ENCODE measurements at regions not wholly inside any gene's neighbourhood (a gene's known extent, or its start where the extent isn't known, plus 50 kb on each side); places are given as distances from the start of the nearest gene placed in this dataset.

DNA sequence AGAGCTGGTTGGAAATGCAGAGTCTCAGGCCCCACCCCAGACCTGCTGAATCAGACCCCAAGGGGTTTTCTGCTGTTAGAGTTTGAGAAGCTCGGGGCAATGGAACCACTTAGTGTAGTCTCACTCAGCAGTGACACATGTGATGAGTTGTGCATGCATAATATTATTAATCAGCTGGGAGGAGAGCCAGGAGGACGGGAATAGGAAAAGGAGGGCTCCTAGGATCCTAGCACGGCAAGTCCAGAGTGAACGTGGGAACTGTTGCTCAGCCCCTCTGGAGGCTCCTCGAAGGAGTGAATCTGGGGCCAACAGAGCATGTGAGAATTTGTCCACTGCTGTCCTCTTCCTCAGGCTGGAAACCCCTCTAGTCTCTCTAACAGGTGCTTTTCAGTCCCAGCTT, 87.1 kb downstream of the HS1BP3 start:
- Histone ChIP-seq H4K20me1 (replicated peaks; ENCODE audit: control insufficient read depth, insufficient read depth, low read length) (no peaks in the 10 kb centered on the region), H3K4me1 (replicated peaks in 1 of 2; ENCODE audit: control insufficient read depth in 2 of 2, insufficient read depth in 2 of 2, low read length in 2 of 2) (peaks cover 0 to 12% of the 10 kb centered on the region in 2 experiments; a peak in 3 of 5 replicates), H3K27me3 (ENCODE audit: control insufficient read depth in 2 of 2, insufficient read depth in 2 of 2, low read length in 2 of 2) (peaks cover 0 to 27% of the 10 kb centered on the region in 2 experiments; a peak in 2 of 5 replicates), H3K27ac (ENCODE audit: extremely low read depth, low read depth, low read length) (no peak overlapping the region), H3K9me1 (ENCODE audit: control insufficient read depth, insufficient read depth, low read length) (no peaks in the 10 kb centered on the region), H2AFZ (ENCODE audit: low read depth, low read length) (no peak overlapping the region), H3K79me2 (ENCODE audit: control insufficient read depth, insufficient read depth, low read length) (no peaks in the 10 kb centered on the region), H3K9me3 (replicated peaks; ENCODE audit: control insufficient read depth, insufficient read depth, low read depth, low read length) (no peaks in the 10 kb centered on the region), H3K4me3 (no peak overlapping the region), H3K36me3 (ENCODE audit: control insufficient read depth, insufficient read depth, low read length) (no peaks in the 10 kb centered on the region), H3K4me2 (ENCODE audit: insufficient read depth, low read length) (no peak overlapping the region), H3K9ac (ENCODE audit: insufficient read depth in 1 of 2, low read depth in 2 of 2, low read length in 2 of 2) (no peak overlapping the region; a peak in 1 of 4 replicates)
- no TSS peak for BruUV-seq (replicated peaks)
- ChIA-PET POLR2A (interaction anchor here (0.6 to 0.7 kb wide), 3 partner anchors 82 to 115 kb away, joined by 3 to 4 read pairs (median 3); no protein-coding TSS in a partner anchor), CTCF (ENCODE audit: low intra/inter-chr PET ratio) (no interaction called here)
- intact Hi-C loops (cut with micrococcal nuclease) (no loop called here), in situ Hi-C loops (cut with MboI) (no loop called here)
- WGBS (ENCODE audit: insufficient coverage, low coverage, missing lambda C conversion rate), result 23% methylated on average over 5 of the region's 5 CpGs
- FAIRE-seq (no peak), ATAC-seq (no peak), DNase-seq (ENCODE audit: extremely low read depth in 1 of 4, low spot score in 3 of 4) (no peak)
- TF ChIP-seq ZNF3 (CRISPR knock-in tag; IDR thresholded peaks at IDR 0.05), result no peak
- no peak for TF ChIP-seq RB1 (IDR thresholded peaks at IDR 0.05; ENCODE audit: low read depth)

DNA sequence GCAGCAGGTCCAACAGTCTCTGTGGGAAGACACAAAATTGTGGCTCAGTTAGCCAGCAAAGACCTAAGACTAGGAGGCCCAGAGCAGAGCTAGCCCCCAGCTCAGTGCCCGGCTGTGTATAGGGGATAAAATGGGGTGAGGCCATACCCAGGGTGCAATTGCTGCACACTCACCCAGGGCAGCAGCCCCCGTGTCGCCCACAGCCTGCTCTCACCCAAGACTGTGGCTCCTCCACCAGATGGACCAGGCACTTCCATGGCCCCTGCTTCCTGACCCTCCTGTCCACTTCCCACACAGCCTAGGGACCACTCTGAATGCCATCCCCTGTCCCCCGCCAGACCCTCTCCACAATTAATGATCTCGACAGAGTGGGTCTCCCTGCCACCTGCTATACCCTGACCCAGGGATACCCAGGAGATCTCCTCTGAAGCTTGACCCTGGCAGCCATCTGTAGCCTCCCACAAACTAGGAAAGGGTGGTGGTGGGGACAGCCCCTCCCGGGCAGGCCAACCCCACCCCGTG, 85.7 kb downstream of the HS1BP3 start:
- Histone ChIP-seq H3K9ac (ENCODE audit: insufficient read depth in 1 of 2, low read depth in 2 of 2, low read length in 2 of 2) (peak overlapping the region in 1 of 2 experiments; percentile 48; a peak in 2 of 4 replicates), H3K9me1 (ENCODE audit: control insufficient read depth, insufficient read depth, low read length) (no peaks in the 10 kb centered on the region), H3K27me3 (ENCODE audit: control insufficient read depth in 2 of 2, insufficient read depth in 2 of 2, low read length in 2 of 2) (peaks cover 0 to 19% of the 10 kb centered on the region in 2 experiments; a peak in 2 of 5 replicates), H3K9me3 (replicated peaks; ENCODE audit: control insufficient read depth, insufficient read depth, low read depth, low read length) (no peaks in the 10 kb centered on the region), H2AFZ (ENCODE audit: low read depth, low read length) (no peak overlapping the region), H3K4me2 (ENCODE audit: insufficient read depth, low read length) (no peak overlapping the region), H3K4me1 (replicated peaks in 1 of 2; ENCODE audit: control insufficient read depth in 2 of 2, insufficient read depth in 2 of 2, low read length in 2 of 2) (peaks cover 0 to 12% of the 10 kb centered on the region in 2 experiments; a peak in 3 of 5 replicates), H3K79me2 (ENCODE audit: control insufficient read depth, insufficient read depth, low read length) (no peaks in the 10 kb centered on the region), H3K27ac (ENCODE audit: extremely low read depth, low read depth, low read length) (no peak overlapping the region), H3K4me3 (no peak overlapping the region), H4K20me1 (replicated peaks; ENCODE audit: control insufficient read depth, insufficient read depth, low read length) (no peaks in the 10 kb centered on the region), H3K36me3 (ENCODE audit: control insufficient read depth, insufficient read depth, low read length) (no peaks in the 10 kb centered on the region)
- CTCF ChIA-PET (ENCODE audit: low intra/inter-chr PET ratio), result no interaction called here
- POLR2A ChIA-PET, result interaction anchor here (0.7 kb wide), 1 partner anchor 177 kb away, joined by 3 read pairs; no protein-coding TSS in a partner anchor
- DNase-seq (ENCODE audit: extremely low read depth in 1 of 4, low spot score in 3 of 4) (no peak), FAIRE-seq (no peak), ATAC-seq (no peak)
- 10% methylated on average over 7 of the region's 7 CpGs for WGBS (ENCODE audit: insufficient coverage, low coverage, missing lambda C conversion rate)
- in situ Hi-C loops (cut with MboI), result no loop called here
- intact Hi-C loops (cut with micrococcal nuclease), result no loop called here
- no TSS peak for BruUV-seq (replicated peaks)
- TF ChIP-seq SMARCA4 (IDR thresholded peaks at IDR 0.05) (no peak), DNMT1 (IDR thresholded peaks at IDR 0.05) (no peak), ZNF75A (CRISPR knock-in tag; IDR thresholded peaks at IDR 0.05) (no peak), KAT8 (IDR thresholded peaks at IDR 0.05; ENCODE audit: low read depth) (no peak), ELK1 (CRISPR knock-in tag; IDR thresholded peaks at IDR 0.05) (no peak), HDAC8 (tag; IDR thresholded peaks at IDR 0.05) (no peak), ZNF197 (CRISPR knock-in tag; IDR thresholded peaks at IDR 0.05; ENCODE audit: low read depth) (no peak), ATF1 (CRISPR knock-in tag; IDR thresholded peaks at IDR 0.05) (no peak), ATF1 (tag; IDR thresholded peaks at IDR 0.05) (no peak), HMBOX1 (IDR thresholded peaks at IDR 0.05) (no peak), ADNP (tag; IDR thresholded peaks at IDR 0.05) (no peak), ZBTB7A (IDR thresholded peaks at IDR 0.05; ENCODE audit: borderline replicate concordance, control insufficient read depth, low read depth, low read length) (no peak), MAFG (tag; conservative IDR thresholded peaks at IDR 0.05) (no peak), ZNF224 (CRISPR knock-in tag; IDR thresholded peaks at IDR 0.05) (no peak)
